Posterior cingulate gyrus (tissue), 11 donors: ENCODE measurements at regions not wholly inside any gene's neighbourhood (a gene's known extent, or its start where the extent isn't known, plus 50 kb on each side); places are given as distances from the start of the nearest gene placed in this dataset.

ENCODE experiments used
- DNase-seq, 10 donors: peaks; one replicate each; pipeline versions ENCODE4 v3.0.0 to v3.0.0-alpha.2; 2020 to 2021; ENCODE audit warnings: mixed read lengths in 3 of 10
- intact Hi-C: fragments of 100-400 bp; cut with DNase I; formaldehyde crosslinking; loops from one replicate; pipeline ENCODE4 v1.15.1; 2023

DNA sequence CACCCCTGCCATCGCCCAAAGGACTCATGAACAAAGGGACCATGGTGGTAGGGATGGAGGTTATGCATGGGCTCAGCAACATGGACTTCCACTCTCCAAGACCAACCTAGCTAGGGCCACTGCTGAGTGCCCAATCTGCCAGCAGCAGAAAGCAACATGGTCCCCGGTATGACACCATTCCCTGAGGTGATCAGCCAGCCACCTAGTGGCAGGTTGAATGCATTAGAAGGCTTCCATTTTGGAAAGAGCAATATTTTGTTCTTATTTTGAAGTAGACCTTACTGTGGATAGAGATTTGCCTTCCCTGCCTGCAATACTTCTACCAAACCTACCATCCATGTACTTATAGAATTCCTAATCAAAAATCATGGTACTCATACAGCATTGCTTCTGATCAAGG is 99.8 kb downstream of the METTL4 start:
- intact Hi-C loops = no loop called here
- no peak for DNase-seq

DNA sequence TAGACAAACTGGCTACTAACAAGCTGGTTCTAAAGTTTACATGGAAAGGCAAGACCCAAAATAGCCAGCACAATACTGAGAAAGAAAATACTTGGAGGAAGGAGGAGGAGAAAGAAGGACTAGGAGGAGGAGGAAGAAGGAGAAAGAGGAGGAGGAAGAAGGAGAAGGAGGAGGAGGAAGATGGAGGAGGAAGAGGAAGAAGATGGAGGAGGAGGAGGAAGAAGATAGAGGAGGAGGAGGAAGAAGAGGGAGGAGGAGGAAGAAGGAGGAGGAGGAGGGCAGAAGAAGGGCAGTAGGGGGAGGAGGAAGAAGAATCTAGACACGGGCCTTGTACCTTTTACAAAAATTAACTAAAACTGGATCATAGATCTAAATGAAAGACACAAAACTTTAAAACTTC is 92.6 kb downstream of the METTL4 start:
- no peak for DNase-seq
- intact Hi-C loops = no loop called here

GRCh38 chr18:2480536-2480935 is 90.8 kb downstream of the METTL4 start:
- no peak for DNase-seq
- intact Hi-C loops = no loop called here

- no peak for DNase-seq
- intact Hi-C loops = no loop called here
These were observed 88.4 kb downstream of the METTL4 start for GRCh38 chr18:2482706-2483475.

DNA sequence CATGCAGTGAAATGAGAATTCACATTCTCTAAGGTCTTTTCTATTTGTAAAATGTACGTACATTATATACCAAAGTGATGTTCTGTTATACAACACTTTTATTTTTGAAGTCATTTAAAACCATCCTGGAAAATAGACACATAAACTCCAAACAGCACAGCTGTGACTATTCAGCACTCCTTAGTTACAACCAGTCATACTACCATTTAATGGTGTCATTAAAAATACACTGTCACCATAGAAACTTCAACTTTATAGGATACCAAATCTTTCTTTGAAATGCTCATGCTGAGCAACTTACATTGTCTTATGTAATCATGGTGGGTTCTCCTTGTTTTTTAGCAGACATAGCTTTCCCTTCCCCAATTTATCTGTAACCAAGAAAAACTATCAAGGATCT is 85.3 kb downstream of the METTL4 start:
- DNase-seq = no peak
- intact Hi-C loops = no loop called here

DNA sequence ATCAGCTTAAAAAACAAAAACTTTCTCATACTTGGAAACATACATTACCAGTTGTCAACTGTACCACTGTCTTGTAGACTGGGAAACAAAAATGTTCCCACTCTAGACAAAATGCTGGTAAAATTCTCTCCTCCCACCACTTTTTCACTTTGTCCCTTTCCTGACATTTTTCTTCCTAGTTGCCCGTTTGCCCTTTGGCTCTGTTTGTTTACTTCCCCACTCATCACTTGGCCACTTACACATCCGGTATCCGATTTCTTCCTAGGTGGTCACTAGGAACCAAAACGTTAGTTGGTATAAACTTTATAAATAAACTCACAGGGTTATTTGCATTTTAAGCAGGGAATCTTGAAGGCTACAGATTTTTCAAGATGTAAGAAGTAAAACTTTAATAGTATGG is 84.9 kb downstream of the METTL4 start:
- intact Hi-C loops = no loop called here
- DNase-seq = no peak
